ENCODE measurements at regions not wholly inside any gene's neighbourhood (a gene's known extent, or its start where the extent isn't known, plus 50 kb on each side); places are given as distances from the start of the nearest gene placed in this dataset.

DNA sequence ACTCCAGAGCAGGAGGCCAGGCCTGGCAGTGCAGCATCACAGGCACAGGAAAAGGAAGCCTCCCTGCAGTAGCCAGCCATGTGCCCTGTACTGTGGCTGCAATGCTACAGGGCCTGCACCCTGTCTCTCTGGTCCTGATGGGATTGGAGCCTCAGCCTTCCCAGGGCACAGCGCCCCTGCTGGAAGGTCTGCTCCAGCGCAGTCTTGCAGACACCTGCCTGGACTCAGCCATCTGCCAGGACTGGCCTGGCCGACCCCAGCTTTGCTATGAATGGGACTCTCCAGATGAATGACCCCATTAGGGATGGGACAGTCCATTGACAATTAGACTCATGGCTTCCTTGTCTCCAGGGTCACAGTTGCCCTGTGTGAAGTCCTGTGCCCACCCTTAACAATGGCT is 251.6 kb downstream of the ERMARD start:
- TF ChIP-seq, protein P1, sequence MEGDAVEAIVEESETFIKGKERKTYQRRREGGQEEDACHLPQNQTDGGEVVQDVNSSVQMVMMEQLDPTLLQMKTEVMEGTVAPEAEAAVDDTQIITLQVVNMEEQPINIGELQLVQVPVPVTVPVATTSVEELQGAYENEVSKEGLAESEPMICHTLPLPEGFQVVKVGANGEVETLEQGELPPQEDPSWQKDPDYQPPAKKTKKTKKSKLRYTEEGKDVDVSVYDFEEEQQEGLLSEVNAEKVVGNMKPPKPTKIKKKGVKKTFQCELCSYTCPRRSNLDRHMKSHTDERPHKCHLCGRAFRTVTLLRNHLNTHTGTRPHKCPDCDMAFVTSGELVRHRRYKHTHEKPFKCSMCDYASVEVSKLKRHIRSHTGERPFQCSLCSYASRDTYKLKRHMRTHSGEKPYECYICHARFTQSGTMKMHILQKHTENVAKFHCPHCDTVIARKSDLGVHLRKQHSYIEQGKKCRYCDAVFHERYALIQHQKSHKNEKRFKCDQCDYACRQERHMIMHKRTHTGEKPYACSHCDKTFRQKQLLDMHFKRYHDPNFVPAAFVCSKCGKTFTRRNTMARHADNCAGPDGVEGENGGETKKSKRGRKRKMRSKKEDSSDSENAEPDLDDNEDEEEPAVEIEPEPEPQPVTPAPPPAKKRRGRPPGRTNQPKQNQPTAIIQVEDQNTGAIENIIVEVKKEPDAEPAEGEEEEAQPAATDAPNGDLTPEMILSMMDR (IDR thresholded peaks at IDR 0.05; ENCODE audit: low read depth, low read length), result no peak
- TF ChIP-seq POLR2A (IDR thresholded peaks at IDR 0.05; ENCODE audit: extremely low read depth, insufficient read length), result no peak
